Activated CD4-positive, alpha-beta T cell treated with anti-CD3 and anti-CD28 coated beads for 36 hours (primary cell): ENCODE measurements at regions not wholly inside any gene's neighbourhood (a gene's known extent, or its start where the extent isn't known, plus 50 kb on each side); places are given as distances from the start of the nearest gene placed in this dataset.

Experiments used
- ATAC-seq: fragments of 200-7000 bp; cut with Tn5 transposase; one replicate; pipeline ENCODE4 v1.10.0; 2021; ENCODE audit warnings: mild to moderate bottlenecking, moderate library complexity
- CTCF ChIA-PET: fragments of 350-600 bp; sonication (Branson Sonifier 250); formaldehyde crosslinking; loops from one replicate; lab custom pipeline; 2021; ENCODE audit warnings: antibody characterized with exemption; lab: Charles Lee
- POLR2A ChIA-PET: fragments of 350-600 bp; sonication (Branson Sonifier 250); formaldehyde crosslinking; loops from one replicate; lab custom pipeline; 2021; ENCODE audit warnings: antibody characterized with exemption, inconsistent platforms; lab: Charles Lee
- DNase-seq: peaks from one replicate; pipeline ENCODE4 v3.0.0-alpha.2; 2020
- H3K27ac Mint-ChIP-seq: one replicate; pipeline ENCODE4 v1.8.0; 2021; ENCODE audit warnings: mixed read lengths
- H3K27me3 Mint-ChIP-seq: one replicate; pipeline ENCODE4 v1.8.0; 2021; ENCODE audit warnings: mixed read lengths
- H3K36me3 Mint-ChIP-seq: one replicate; pipeline ENCODE4 v1.8.0; 2021; ENCODE audit warnings: low read depth, mixed read lengths
- H3K4me1 Mint-ChIP-seq: one replicate; pipeline ENCODE4 v1.8.0; 2021; ENCODE audit warnings: mixed read lengths
- H3K4me3 Mint-ChIP-seq: one replicate; pipeline ENCODE4 v1.8.0; 2021; ENCODE audit warnings: mild to moderate bottlenecking, moderate library complexity, mixed read lengths
- H3K9me3 Mint-ChIP-seq: one replicate; pipeline ENCODE4 v1.8.0; 2021; ENCODE audit warnings: low read depth, mixed read lengths
- intact Hi-C, 2 experiments: fragments of 100-400 bp; cut with DNase I in 1 of 2; cut with micrococcal nuclease in 1 of 2; formaldehyde crosslinking; loops; one replicate each; pipeline versions ENCODE4 v1.14.2 to v1.15.1; 2022 to 2024; cut with DNase I, micrococcal nuclease

DNA sequence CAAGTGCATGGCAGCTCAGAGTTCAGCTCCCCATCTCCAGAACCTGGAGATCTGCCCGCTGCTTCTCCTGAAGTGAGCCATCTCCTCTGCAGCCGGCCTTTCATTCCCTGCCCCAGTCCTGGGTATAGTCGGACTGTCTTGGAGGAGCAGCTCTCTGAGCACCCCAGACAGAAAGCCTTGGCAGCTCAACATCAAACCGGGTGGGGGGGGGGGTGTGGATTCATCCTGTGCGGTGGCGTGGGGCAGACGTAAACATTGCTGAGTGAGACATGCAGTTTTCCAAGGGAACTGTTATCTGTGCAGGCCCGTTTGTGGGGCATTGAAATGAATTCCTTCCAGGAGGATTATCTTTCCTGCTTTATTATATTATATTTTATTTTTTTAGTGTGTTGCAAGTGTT lies 125.9 kb upstream of the MYCN start:
- POLR2A ChIA-PET, result no interaction called here
- H3K27me3 Mint-ChIP-seq, result peaks cover 25% of the 10 kb centered on the region
- no peaks in the 10 kb centered on the region for H3K4me1 Mint-ChIP-seq
- H3K4me3 Mint-ChIP-seq, result no peak overlapping the region
- no peak overlapping the region for H3K27ac Mint-ChIP-seq
- DNase-seq (no peak), ATAC-seq (no peak)
- CTCF ChIA-PET, result interaction anchor here (0.7 kb wide), 1 partner anchor 11 kb away, joined by 4 read pairs; no protein-coding TSS in a partner anchor
- H3K9me3 Mint-ChIP-seq, result no peaks in the 10 kb centered on the region
- intact Hi-C loops, result no loop called here
- no peaks in the 10 kb centered on the region for H3K36me3 Mint-ChIP-seq

DNA sequence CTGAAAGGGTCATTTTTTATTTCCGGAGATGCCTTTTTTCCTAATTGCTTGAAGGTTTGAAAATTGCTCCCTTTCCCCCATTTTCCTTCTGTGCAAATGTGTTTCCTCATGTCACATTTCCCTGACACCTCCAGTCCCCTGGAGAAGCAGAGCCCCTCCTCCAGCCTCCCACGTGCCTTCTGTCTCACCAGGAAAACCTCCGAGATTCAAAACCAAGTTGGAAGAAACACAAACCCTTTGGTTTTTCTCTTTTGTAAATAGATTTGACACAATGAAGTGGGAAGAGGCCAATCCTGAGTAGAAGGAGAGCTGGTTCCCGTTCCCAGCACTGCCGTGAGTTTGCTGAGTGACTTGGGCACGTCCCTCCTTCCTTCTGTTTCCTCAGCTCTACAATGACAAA lies 125.4 kb upstream of the MYCN start:
- ATAC-seq (no peak), DNase-seq (no peak)
- intact Hi-C loops, result no loop called here
- Mint-ChIP-seq H3K36me3 (no peaks in the 10 kb centered on the region), H3K4me3 (no peak overlapping the region), H3K27ac (no peak overlapping the region), H3K27me3 (peaks cover 27% of the 10 kb centered on the region), H3K9me3 (no peaks in the 10 kb centered on the region), H3K4me1 (no peaks in the 10 kb centered on the region)
- ChIA-PET POLR2A (no interaction called here), CTCF (no interaction called here)

DNA sequence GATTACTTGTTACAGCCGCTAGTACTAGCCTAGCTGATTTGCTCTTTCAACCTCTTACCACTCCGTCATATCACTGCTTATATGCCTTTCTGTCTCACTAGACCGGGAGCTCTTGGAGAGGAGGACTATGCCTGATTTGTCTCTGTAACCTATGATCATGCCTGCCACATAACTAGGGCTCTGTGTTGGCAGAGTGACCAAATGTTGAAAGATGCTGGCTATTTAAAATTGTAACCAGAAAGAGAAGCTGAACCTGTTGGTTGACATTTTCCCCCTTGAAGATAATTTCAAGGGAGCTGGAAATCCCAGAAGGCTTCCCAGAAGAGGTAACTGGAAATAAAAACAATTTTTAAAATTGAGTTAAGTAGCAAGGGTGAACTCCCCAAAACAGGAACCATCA lies 124.1 kb upstream of the MYCN start:
- ChIA-PET CTCF (no interaction called here), POLR2A (no interaction called here)
- no peak for ATAC-seq
- H3K27ac Mint-ChIP-seq, result no peak overlapping the region
- DNase-seq, result no peak
- no peak overlapping the region for H3K4me3 Mint-ChIP-seq
- no peaks in the 10 kb centered on the region for H3K36me3 Mint-ChIP-seq
- peaks cover 29% of the 10 kb centered on the region for H3K27me3 Mint-ChIP-seq
- no peaks in the 10 kb centered on the region for H3K4me1 Mint-ChIP-seq
- intact Hi-C loops, result no loop called here
- H3K9me3 Mint-ChIP-seq, result no peaks in the 10 kb centered on the region

DNA sequence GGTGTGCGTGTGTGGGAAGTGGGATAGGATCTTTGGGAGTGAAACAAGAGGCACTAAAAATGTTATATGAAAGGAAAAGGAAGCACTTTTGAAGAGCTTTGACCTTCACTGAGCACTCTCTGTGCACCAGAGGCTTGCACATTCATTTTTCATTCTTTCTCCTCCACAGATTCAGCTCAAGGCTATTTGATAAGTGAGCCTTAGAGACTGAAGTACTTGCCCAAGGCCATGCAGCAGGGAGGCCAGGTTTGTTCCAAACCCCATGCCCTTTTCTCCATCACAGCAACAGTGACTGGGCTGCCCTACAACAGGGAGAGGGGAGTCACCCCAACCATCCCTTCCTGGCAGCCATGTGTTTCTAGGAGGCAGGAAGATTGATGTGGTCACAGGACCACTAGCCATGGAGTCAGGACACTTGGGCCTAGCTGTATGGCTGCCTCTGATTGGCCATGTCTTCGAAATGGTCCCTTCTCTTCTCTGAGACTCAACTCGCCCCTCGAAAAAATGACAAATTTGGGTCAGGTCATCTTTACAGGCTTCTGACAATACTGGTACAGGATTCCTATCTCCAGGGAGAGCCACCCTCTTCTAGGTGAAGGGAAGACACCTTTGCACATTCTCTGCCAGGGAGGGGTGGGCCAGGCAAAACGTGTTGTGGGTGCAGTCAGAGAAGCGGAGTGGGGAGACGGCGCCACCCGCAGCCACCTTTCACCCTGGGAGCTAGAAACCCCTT lies 123.5 kb upstream of the MYCN start:
- ChIA-PET CTCF (no interaction called here), POLR2A (no interaction called here)
- DNase-seq, result no peak
- Mint-ChIP-seq H3K27me3 (peaks cover 29% of the 10 kb centered on the region), H3K27ac (no peak overlapping the region), H3K36me3 (no peaks in the 10 kb centered on the region), H3K4me3 (no peak overlapping the region), H3K4me1 (no peaks in the 10 kb centered on the region), H3K9me3 (no peaks in the 10 kb centered on the region)
- intact Hi-C loops, result no loop called here
- ATAC-seq, result no peak

DNA sequence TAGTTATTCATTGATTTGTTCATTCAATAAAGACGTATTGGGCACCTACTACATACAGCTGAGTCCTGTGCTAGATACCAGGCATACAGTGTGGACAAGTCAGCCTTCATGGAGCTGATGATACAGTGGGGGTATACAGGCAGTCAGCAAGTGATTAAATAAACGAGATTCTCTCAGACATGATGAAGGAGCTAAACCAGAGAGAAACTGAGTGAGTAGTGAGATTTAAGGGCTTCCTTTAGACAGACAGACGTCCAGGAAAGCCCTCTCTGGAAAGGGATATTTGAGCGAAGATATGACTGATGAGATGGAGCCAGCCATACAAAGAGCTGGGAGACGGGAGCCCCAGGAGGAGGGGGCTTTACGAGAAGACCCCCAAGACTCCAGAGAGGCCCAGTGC lies 122.6 kb upstream of the MYCN start:
- no peak for ATAC-seq
- Mint-ChIP-seq H3K27me3 (peaks cover 29% of the 10 kb centered on the region), H3K4me3 (no peak overlapping the region), H3K36me3 (no peaks in the 10 kb centered on the region), H3K27ac (no peak overlapping the region), H3K4me1 (no peaks in the 10 kb centered on the region), H3K9me3 (no peaks in the 10 kb centered on the region)
- no peak for DNase-seq
- CTCF ChIA-PET, result no interaction called here
- intact Hi-C loops, result no loop called here
- POLR2A ChIA-PET, result no interaction called here

DNA sequence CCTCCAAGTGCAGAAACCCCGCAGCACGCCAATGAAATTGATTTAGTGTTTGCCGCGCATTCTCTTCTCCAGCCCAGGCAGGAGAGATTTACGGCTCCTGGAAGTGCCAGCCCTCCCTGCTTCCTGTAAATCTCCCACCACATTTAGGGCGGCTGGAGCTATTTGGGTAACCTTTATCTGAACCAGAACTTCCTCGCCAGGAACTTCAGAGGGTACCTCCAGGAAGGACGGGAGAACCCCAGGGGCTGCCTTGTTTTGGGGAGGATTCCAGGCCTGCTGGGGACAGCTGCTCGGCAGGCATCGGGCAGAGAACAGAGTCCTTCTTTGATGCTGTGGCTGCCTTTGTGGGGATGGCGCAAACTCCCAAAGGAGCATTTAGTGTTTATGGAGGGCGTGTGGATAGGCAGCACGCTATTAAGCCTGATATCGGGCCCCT lies 122.0 kb upstream of the MYCN start:
- DNase-seq, result no peak
- no peaks in the 10 kb centered on the region for H3K4me1 Mint-ChIP-seq
- intact Hi-C loops, result no loop called here
- ATAC-seq, result no peak
- H3K4me3 Mint-ChIP-seq, result no peak overlapping the region
- ChIA-PET POLR2A (no interaction called here), CTCF (interaction anchor here (0.6 kb wide), 1 partner anchor 434 kb away, joined by 3 read pairs; no protein-coding TSS in a partner anchor)
- H3K36me3 Mint-ChIP-seq, result no peaks in the 10 kb centered on the region
- peaks cover 29% of the 10 kb centered on the region for H3K27me3 Mint-ChIP-seq
- no peaks in the 10 kb centered on the region for H3K9me3 Mint-ChIP-seq
- no peak overlapping the region for H3K27ac Mint-ChIP-seq

DNA sequence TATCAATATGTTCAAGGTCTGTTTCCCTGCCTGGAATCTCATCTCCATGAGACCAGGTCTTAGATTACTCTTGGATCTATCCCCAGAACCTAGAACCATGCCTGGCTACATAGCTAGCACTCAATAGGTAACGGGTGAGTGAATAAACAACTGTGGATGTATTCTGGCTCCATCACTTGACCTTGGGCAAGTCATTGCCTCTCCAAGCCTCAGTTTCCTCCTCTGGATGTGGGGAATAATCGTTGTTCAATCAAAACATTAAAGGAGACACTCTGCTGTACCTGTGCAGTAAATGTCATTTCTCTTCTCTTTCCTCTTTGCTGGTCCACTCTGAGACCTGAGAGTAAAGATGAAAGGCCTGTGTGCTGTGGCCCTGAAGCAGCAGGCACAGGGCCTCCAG lies 121.5 kb upstream of the MYCN start:
- Mint-ChIP-seq H3K4me1 (no peaks in the 10 kb centered on the region), H3K27ac (no peak overlapping the region), H3K9me3 (no peaks in the 10 kb centered on the region), H3K4me3 (no peak overlapping the region), H3K36me3 (no peaks in the 10 kb centered on the region), H3K27me3 (peaks cover 29% of the 10 kb centered on the region)
- ATAC-seq, result no peak
- ChIA-PET POLR2A (no interaction called here), CTCF (interaction anchor here (0.6 kb wide), 1 partner anchor 434 kb away, joined by 3 read pairs; no protein-coding TSS in a partner anchor)
- intact Hi-C loops, result no loop called here
- no peak for DNase-seq

DNA sequence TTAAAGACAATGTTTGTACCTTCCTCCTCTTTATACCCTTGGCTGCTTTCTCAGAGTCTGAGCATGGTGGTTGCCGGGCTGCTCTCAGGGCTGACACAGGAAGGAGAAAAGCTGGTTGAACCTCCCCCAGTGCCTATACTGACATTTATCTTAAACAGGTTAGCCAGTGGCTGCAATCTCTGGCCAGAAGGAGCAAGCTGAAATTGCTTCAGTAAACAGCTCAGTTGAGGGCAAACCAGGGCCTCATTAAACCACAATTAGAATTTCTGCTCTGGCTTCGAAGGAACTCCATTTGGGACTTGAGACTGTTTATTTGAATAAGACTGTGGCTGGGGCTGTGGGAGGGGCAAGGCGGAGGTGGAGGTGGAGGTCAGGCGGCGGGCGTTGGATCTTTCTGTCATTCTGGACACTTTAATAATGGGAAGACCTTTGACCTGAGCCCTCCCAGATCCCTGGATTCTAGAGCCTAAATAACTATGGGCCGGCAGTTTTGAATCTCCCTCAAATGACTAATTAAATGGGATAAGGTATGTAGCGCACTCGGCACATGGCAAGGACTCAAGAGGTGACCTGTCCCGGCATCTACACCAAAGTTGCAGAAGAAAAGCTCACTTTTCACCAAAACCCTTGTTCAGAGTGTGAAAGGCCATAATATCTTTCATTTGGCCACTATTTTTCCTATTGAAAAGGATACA lies 120.6 kb upstream of the MYCN start:
- intact Hi-C loops, result no loop called here
- Mint-ChIP-seq H3K4me3 (no peak overlapping the region), H3K9me3 (no peaks in the 10 kb centered on the region), H3K27me3 (peaks cover 29% of the 10 kb centered on the region), H3K36me3 (no peaks in the 10 kb centered on the region), H3K27ac (no peak overlapping the region), H3K4me1 (no peaks in the 10 kb centered on the region)
- ChIA-PET CTCF (no interaction called here), POLR2A (no interaction called here)
- DNase-seq (no peak), ATAC-seq (no peak)

DNA sequence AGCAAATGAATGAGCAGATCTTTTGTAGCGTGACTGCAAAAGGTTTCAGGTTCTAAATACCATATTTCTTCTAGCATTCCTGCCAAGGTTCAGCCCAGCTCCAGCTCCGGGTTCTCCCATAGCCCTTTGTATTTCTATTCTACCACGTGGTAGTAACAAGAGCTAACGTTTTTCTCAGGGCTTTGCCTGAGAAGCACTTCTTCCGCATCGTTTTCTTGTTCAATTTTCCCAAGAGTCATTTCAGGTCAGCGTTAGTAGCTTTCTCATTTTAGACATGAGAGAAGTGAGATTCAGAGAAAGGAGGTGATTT lies 120.1 kb upstream of the MYCN start:
- ATAC-seq (no peak), DNase-seq (no peak)
- Mint-ChIP-seq H3K27ac (no peak overlapping the region), H3K9me3 (no peaks in the 10 kb centered on the region), H3K4me3 (no peak overlapping the region), H3K27me3 (peaks cover 29% of the 10 kb centered on the region), H3K36me3 (no peaks in the 10 kb centered on the region), H3K4me1 (no peaks in the 10 kb centered on the region)
- ChIA-PET POLR2A (no interaction called here), CTCF (interaction anchor here (0.6 kb wide), 1 partner anchor 996 kb away, joined by 3 read pairs; no protein-coding TSS in a partner anchor)
- intact Hi-C loops, result no loop called here

DNA sequence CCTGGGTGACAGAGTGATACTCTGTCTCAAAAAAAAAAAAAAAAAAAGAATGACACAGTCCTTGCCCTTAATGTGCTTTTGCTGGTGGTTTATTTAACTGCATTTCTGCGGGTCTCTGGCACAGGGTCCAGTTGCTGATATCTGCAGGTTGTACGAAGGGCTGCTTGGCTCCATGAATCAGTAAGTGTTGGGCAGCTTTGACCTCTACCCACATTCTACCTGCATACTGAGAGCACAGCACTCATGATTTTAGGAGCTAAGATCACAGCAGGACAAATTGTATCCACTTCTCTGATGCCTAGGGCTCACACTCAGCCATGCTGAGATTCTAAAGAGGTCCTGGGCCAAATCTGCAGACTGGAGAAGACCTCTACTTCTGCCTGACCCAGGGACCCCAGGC lies 119.4 kb upstream of the MYCN start:
- no peak overlapping the region for H3K27ac Mint-ChIP-seq
- intact Hi-C loops, result no loop called here
- ChIA-PET POLR2A (no interaction called here), CTCF (interaction anchor here (0.6 kb wide), 1 partner anchor 996 kb away, joined by 3 read pairs; no protein-coding TSS in a partner anchor)
- no peaks in the 10 kb centered on the region for H3K9me3 Mint-ChIP-seq
- no peak for ATAC-seq
- H3K4me3 Mint-ChIP-seq, result no peak overlapping the region
- no peak for DNase-seq
- H3K4me1 Mint-ChIP-seq, result no peaks in the 10 kb centered on the region
- H3K27me3 Mint-ChIP-seq, result peaks cover 28% of the 10 kb centered on the region
- no peaks in the 10 kb centered on the region for H3K36me3 Mint-ChIP-seq

DNA sequence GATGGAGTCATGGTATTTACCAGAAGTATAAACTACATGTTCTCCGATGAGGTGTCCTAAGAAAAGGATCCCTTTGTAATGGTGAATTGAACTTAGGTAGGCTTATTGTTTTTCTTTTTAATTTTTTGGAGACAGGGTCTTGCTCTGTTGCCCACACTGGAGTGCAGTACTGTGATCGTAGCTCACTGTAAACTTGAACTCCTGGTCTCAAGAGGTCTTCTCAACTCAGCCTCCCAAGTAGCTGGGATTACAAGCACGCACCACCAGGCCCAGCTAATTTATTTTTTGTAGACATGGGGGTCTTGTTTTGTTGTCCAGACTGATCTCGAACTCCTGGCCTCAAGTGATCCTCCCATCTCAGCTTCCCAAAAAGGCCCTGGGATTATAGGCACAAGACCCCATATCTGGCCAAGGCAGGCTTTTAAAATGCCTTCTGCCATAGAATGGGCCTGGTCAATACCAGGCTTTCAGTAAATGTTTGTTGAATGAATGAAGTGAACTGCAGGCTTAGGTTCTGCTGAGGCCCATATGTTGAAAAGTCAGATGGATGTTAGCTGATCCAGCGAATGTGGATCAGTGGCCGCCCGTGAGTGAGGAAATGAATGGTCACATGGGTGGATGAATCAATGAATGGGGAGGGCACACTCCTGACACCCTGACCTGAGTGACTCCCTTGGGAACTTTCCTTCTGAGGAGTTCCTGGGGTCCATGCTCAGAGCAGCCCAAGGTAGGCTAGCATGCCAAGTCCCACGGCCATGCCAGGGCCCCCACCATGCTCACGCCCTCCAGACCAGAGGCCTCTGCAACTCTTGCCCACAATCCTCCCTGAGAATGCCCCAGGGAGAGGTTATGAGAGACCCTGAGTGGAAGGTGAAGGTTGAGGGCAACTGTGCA lies 118.0 kb upstream of the MYCN start:
- H3K27me3 Mint-ChIP-seq, result peaks cover 15% of the 10 kb centered on the region
- no peak overlapping the region for H3K27ac Mint-ChIP-seq
- H3K4me3 Mint-ChIP-seq, result no peak overlapping the region
- ATAC-seq, result no peak
- H3K4me1 Mint-ChIP-seq, result no peaks in the 10 kb centered on the region
- no peak for DNase-seq
- no peaks in the 10 kb centered on the region for H3K36me3 Mint-ChIP-seq
- POLR2A ChIA-PET, result no interaction called here
- H3K9me3 Mint-ChIP-seq, result no peaks in the 10 kb centered on the region
- intact Hi-C loops, result no loop called here
- CTCF ChIA-PET, result no interaction called here
